HG03571 (cell line): ENCODE measurements at regions not wholly inside any gene's neighbourhood (a gene's known extent, or its start where the extent isn't known, plus 50 kb on each side); places are given as distances from the start of the nearest gene placed in this dataset.

Experiments used
- ATAC-seq: cut with Tn5 transposase; IDR thresholded peaks from one replicate; pipeline ENCODE4 v1.9.1; 2021; ENCODE audit not compliant: unreplicated experiment

DNA sequence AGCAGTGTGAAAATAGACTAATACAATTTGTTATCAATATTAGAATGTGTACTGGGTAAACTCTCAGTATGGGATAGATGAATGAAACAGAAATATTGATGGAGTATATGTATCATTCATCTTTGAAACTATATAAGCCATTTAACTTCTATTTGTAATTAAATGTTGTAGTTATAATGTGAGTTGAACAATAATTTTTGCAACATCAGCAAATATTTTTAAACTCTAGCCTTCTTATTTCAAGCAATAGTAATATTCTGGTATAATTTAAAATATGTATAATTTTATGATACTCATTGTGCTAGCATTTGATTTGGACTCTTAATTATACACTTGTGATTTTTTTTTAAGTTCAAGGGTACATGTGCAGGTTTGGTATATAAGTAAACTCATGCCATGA lies 59.6 kb upstream of the RGMB start:
- ATAC-seq: no peak

- no peak for ATAC-seq
These were observed 58.7 kb upstream of the RGMB start for GRCh38 chr5:98714710-98715288.

DNA sequence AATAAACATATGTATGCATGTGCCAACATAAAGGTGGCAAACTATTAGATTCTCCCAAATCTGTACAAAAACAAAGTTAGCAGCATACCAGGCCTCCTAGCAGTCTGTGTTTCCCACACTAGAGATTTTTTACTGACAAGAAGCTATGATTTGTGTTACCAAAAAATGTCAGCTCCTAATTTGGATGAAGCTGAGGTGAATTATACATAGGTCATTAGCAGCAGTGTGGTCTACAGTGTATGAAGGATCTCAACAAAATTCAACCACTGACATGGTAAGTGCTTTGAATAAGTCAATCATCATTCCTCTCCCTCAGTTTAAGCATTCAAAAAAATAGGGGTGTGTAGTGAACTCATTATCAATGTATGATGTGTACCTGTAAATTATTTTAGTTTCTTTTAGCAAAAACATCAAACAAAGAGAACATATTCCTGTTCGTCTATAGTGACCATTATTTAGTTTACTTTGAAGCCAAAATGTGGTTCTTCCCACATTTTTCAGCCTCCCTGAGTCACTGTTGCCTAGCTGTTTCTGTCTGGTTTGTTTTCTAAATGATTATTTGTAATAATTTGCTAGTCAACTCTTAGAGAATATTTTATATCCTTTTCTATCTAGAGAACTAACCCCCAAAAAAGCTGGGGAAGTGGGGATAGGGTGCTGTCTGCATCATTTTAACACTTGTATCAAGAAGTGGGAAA lies 52.1 kb upstream of the RGMB start:
- no peak for ATAC-seq

- ATAC-seq: no peak
These were observed 51.3 kb upstream of the RGMB start for GRCh38 chr5:98722188-98722587.

DNA sequence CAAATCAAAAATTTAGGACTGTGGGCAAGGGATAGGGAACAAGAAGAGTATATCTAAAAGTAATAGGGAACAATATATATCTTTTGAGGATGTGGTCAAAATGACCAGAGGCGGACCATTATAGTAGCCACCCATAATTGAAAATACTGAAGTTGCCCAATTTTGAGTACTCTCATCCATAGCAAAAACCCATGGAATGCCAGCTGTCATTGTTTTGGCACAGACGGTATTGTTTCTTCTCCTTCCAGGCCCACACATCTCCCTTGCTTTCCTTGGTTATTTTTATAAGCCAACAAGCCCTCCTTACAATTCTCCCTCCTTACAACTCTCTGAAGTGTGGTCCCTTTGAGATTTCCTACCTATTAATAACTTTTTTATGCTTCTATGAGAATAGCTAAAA lies 50.4 kb upstream of the RGMB start:
- ATAC-seq: no peak
